ENCODE measurements at regions not wholly inside any gene's neighbourhood (a gene's known extent, or its start where the extent isn't known, plus 50 kb on each side); places are given as distances from the start of the nearest gene placed in this dataset.

DNA sequence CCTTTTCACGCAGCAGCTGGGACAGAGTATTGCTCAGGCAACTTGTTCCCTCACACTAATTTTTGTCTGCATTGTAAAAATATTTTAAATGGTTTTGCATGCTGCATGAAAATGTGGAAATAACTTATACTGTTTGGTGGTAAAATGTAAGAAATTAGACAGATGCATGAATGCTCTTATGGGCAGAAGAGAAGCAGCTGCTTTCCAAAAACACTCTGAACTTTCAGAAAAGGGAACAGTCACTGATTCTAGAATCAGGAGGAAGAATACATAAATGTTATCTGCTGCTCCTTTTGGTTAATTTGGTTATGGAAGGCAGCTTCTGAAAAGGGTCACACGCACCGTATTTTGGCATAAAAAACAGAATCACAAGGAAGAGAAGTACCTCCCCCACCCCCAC, 87.0 kb upstream of the RUNX1 start:
- TF ChIP-seq, protein P1, sequence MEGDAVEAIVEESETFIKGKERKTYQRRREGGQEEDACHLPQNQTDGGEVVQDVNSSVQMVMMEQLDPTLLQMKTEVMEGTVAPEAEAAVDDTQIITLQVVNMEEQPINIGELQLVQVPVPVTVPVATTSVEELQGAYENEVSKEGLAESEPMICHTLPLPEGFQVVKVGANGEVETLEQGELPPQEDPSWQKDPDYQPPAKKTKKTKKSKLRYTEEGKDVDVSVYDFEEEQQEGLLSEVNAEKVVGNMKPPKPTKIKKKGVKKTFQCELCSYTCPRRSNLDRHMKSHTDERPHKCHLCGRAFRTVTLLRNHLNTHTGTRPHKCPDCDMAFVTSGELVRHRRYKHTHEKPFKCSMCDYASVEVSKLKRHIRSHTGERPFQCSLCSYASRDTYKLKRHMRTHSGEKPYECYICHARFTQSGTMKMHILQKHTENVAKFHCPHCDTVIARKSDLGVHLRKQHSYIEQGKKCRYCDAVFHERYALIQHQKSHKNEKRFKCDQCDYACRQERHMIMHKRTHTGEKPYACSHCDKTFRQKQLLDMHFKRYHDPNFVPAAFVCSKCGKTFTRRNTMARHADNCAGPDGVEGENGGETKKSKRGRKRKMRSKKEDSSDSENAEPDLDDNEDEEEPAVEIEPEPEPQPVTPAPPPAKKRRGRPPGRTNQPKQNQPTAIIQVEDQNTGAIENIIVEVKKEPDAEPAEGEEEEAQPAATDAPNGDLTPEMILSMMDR (IDR thresholded peaks at IDR 0.05): no peak
- TF ChIP-seq POLR2A (IDR thresholded peaks at IDR 0.05): no peak
- TF ChIP-seq EP300 (IDR thresholded peaks at IDR 0.05): no peak

Data from tibial nerve (tissue), 4 donors.